CD4-positive, alpha-beta T cell treated with Interleukin-21 for 1 hour (primary cell): ENCODE measurements at regions not wholly inside any gene's neighbourhood (a gene's known extent, or its start where the extent isn't known, plus 50 kb on each side); places are given as distances from the start of the nearest gene placed in this dataset.

ENCODE experiments used
- DNase-seq: peaks from one replicate; pipeline ENCODE4 v3.0.0-alpha.2; 2020

DNA sequence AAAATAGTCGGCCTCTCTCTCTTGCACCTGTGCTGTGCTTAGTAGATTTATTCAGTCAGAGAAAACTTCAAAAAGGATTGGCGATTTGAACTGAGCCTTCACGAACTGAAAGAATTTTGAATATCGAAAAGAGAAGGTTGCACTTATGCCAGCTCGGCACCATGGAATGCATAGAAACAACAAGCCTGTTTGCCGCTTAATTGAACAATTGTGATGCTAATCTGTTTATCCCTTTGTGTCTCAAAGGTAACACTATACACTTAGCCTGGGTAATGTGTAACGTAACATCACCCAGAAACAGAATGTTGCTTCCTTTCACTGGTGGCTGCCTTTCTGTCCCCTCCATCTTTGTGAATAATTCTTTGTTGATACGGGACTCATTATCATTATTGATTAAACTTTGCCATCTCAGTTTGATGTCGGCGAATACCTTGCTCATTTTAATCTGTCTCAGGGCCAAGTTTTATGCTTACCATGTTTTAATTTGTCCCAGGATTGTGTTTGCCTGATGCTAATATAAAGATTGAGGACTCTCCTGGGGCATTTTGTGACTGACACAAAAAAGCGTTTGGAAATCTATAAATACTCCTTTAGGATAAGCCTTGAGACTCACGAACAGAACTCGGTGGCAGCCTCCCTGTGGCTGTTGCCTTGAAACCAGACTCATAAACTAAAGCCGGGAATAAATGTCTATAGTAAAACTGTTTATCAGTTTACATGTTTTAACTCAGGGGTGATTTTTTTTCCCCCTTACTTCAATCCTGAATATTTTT lies 400.5 kb downstream of the RAPGEF2 start:
- DNase-seq: no peak

- no peak for DNase-seq
Observed at GRCh38 chr4:159504684-159505083, 401.8 kb downstream of the RAPGEF2 start.

DNA sequence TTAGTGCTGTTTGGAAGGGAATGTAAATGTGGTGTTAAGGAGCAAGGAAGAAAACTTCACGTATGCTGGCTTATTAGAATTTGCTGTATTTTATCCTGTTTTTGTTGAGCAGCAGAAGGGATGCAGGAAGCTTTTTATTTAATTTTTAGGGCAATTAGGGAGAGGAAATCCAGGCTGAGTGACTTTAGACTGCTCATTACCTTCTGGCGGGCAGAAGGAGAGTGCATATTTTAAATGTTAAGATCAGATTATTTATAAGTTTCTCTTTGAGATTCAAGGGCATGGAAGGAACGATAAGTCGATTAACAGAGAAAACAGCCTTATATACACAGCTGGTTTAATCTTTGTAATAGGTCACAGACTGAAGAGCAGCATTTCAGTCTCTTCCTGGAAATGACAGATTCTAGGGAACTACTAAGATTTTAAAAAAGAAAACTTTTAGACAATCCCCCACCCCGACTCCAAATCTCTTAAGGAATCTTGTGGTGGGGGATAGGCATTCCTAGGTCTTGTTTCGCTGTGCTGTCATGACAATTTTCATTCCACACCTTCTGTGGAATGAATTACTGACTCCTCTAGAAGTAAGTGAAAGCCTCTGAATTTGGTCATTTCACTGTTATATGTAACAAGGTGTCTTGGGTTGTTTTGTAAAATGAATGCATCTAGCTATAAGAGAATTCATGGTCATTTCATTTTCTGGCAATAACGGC lies 402.5 kb downstream of the RAPGEF2 start:
- DNase-seq: no peak

DNA sequence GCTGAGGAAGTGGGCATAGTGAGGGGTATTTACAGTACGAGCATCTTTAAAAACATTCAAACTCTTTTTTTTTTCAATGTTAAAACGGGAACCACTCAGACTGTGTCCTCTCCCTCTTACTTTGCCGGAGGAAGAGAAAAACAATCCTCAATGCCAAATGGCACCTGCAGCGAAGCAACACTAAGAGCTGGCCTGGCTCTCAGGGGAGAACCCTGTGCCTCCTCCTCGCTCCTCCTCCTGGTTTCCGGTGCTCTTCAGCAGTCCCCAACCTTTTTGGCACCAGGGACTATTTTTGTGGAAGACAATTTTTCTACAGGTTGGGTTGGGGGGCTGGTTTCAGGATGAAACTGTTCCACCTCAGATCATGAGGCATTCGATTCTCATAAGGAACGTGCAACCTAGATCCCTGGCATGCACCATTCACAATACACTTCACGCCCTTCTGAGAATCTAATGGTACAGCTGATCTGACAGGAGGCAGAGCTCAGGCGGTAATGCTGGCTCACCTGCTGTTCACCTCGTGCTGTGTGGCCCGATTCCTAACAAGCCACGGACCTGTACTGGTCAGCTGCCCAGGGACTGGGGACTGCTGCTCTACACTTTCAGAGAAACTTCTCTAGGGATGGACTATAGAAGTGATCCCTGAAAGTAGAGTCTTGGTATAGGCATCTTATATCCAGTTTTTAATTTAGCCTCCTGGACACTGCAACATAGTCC lies 404.1 kb downstream of the RAPGEF2 start:
- no peak for DNase-seq

DNA sequence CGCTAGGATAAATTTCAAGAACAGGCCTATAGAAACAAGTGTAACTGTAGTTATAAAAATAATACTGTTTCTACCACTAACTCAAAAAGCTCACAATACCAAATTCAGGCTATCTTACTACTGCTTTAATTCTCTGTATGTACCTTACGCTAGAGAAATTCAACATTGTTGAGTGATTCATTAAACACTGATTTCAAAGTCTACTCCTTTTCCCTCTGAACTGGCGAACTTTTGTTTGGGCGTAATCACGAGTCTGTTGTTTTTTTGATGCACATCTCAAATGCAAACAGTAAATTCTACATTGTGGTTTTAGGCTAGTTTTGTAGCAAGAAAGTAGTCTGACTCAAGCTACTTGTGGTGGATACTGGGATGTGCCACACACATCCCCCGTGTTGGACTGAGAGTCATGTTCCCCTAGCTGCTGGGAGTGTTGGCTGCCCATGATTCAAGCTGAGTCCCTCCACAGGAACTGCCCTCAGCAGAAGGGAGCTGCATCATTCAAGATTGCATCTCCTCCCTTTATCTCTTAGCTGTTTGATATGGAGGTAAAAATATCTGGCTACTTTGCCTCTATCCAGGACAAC lies 406.1 kb downstream of the RAPGEF2 start:
- no peak for DNase-seq

DNA sequence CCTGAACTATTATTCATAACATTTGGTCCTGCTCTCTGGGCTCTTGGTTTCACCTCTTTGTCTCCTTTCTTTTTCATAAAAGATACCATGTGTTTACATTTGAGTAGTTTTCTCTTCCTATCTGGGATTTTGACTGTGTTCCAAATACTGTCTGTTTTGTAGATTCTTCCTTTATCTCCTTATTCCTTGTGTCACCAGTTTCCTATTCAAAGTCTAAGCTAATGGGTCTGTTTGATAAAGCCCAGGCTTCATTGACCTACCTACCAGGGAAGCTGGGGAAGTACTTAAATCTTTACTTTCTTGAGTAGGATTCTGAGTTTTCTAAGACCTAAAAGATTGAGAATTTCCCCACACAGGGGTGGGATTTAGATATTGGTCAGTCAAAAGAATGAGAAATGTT lies 409.5 kb downstream of the RAPGEF2 start:
- no peak for DNase-seq

GRCh38 chr4:159515314-159516025 lies 412.6 kb downstream of the RAPGEF2 start:
- DNase-seq: no peak

GRCh38 chr4:159516556-159517140 lies 413.8 kb downstream of the RAPGEF2 start:
- DNase-seq: no peak

DNA sequence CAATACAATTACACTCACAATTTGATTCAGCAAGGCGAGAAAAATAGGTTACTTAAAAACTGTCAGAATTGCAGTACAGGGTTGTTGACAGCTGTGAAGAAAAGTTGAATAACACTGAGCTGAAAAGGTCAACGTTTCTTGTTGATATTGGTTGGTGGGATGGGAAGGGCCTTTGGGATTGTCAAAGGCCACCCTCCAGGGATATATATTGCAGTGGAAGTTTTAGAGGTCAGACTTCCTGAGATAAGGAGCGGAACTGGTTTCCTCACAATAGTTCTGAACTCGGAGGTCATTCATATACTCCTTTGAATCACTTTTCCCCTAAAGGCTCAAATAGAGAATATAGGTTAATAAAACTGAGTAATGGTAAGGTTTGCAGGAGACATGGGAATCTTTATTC lies 417.2 kb downstream of the RAPGEF2 start:
- no peak for DNase-seq

GRCh38 chr4:159526172-159526571 lies 423.3 kb downstream of the RAPGEF2 start:
- no peak for DNase-seq

DNA sequence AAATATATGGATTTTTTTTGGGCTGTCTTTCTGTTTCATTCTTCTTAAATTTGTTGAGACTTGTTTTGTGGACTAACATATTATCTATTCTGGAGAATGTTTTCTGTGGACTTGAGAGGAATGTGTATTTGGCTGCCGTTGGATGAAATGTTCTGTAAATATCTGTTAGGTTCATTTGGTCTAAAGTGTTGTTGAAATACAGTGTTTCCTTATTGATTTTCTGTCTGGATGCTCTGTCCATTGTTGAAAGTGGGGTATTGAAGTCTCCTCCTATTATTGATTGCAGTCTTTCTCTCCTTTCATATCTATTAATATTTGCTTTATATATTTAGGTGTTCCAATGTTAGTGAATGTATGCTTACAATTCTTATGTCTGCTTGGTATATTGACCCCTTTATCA lies 431.8 kb downstream of the RAPGEF2 start:
- DNase-seq: no peak

GRCh38 chr4:159538556-159538955 lies 435.7 kb downstream of the RAPGEF2 start:
- DNase-seq: no peak

- no peak for DNase-seq
Observed at GRCh38 chr4:159540038-159540437, 437.2 kb downstream of the RAPGEF2 start.

DNA sequence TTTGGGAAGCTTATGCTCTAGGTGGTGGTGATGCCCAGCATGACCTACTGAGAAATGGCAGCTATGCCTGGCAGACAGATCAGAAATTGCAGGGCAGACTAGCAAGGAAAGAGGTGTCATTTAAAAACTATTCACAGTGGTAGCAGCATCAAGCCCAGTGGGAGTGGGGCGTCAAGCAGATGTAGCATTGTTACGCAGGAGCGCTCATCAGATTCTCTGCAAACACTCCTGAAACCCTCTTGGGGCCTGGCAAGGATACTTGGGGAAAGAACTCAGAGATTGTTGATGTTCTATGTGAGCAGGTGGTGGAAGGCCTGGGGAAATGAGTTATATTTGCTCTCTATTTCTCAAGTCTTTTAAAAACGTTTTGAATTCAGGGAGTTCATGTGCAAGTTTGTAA lies 437.6 kb downstream of the RAPGEF2 start:
- DNase-seq: no peak

DNA sequence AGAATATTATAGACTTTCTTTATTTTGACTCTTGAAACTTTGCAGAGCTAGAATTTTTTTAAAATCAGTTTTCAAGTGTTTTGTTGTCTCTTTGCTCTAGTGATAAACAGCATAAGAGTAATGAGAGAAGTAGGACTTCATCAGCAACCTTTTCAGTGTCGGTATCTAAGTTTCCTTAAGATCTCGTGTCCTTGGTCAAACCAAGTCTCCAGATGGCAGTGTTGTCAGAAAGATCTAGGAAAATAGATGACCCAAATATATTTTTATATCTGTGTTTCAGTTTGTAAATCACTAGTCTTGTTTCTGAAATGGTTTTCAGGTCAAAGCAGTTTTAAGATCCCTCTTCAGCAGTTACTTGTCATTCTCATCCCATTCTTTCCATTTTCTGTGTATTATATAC lies 438.3 kb downstream of the RAPGEF2 start:
- no peak for DNase-seq

- no peak for DNase-seq
Observed at GRCh38 chr4:159542296-159542695, 439.4 kb downstream of the RAPGEF2 start.

DNA sequence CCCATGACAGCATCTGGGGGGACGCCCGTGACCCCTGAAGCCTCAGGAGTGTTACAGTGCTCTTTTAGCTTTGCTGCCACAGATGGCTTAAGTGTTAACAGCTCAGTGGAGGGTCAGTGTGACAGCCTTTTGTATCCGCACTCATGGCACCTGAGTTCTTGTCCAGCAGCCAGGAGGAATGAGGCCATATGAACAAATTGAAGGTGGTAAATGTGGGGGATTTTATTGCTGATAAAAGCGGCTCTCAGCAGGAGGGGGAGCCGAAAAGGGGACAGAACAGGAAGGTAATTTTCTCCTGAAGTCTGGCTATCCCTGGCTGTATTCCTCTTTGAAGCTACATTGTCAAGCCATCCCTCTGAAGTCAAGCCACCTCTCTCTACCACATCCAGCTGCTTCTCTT lies 441.0 kb downstream of the RAPGEF2 start:
- no peak for DNase-seq

GRCh38 chr4:159545556-159545955 lies 442.7 kb downstream of the RAPGEF2 start:
- DNase-seq: no peak

- DNase-seq: no peak
Observed at GRCh38 chr4:159547645-159548308, 444.9 kb downstream of the RAPGEF2 start.

GRCh38 chr4:159549098-159549518 lies 446.2 kb downstream of the RAPGEF2 start:
- no peak for DNase-seq

DNA sequence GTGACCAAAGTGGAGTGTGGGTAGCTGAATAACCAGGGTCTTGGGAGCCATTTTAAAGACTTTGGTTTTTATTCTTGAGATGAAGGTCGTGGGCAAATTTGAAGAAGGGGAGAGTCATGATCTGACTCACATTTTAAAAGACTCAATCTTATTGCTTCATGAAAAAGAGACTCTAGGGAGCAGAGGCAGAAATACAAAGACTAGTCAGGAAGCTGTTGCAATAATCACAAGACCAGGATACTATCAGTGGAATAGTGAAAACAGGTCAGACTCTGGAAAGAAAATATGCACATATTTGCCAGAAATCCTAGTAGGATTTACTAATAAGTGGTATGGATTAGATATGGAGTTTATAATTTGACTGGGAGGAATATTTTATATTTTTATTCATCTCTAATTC lies 448.4 kb downstream of the RAPGEF2 start:
- DNase-seq: no peak
